Nephron (organoid): ENCODE measurements at regions not wholly inside any gene's neighbourhood (a gene's known extent, or its start where the extent isn't known, plus 50 kb on each side); places are given as distances from the start of the nearest gene placed in this dataset.

ENCODE experiments used
- H3K27ac Mint-ChIP-seq, 3 experiments: 2 replicates each; pipeline ENCODE4 v1.8.0; 2020; ENCODE audit warnings: mixed read lengths in 3 of 3, mild to moderate bottlenecking in 2 of 3, moderate library complexity in 1 of 3
- H3K27me3 Mint-ChIP-seq: 2 replicates; pipeline ENCODE4 v1.8.0; 2021; ENCODE audit warnings: low read depth, mild to moderate bottlenecking, moderate library complexity, mixed read lengths
- H3K36me3 Mint-ChIP-seq: 2 replicates; pipeline ENCODE4 v1.8.0; 2020; ENCODE audit warnings: low read depth, mixed read lengths
- H3K4me1 Mint-ChIP-seq: 2 replicates; pipeline ENCODE4 v1.8.0; 2020; ENCODE audit warnings: mixed read lengths
- H3K4me3 Mint-ChIP-seq, 3 experiments: 2 replicates each; pipeline ENCODE4 v1.8.0; 2020; ENCODE audit warnings: mild to moderate bottlenecking in 3 of 3, mixed read lengths in 3 of 3, moderate library complexity in 2 of 3
- H3K9me3 Mint-ChIP-seq: 2 replicates; pipeline ENCODE4 v1.8.0; 2020; ENCODE audit warnings: mixed read lengths
- CTCF ChIP-seq, 3 experiments: fragments of 200-600 bp; sonication (generic); IDR thresholded peaks; one replicate each; pipeline ENCODE4 v1.5.0; 2021; ENCODE audit warnings: antibody characterized with exemption in 3 of 3; ENCODE audit not compliant: unreplicated experiment in 3 of 3

GRCh38 chr4:14264437-14264836 is 636.9 kb upstream of the BOD1L1 start:
- H3K4me3 Mint-ChIP-seq = no peak overlapping the region
- no peaks in the 10 kb centered on the region for H3K4me1 Mint-ChIP-seq
- H3K9me3 Mint-ChIP-seq = no peaks in the 10 kb centered on the region
- H3K36me3 Mint-ChIP-seq = no peaks in the 10 kb centered on the region
- TF ChIP-seq CTCF (IDR thresholded peaks at IDR 0.05; ENCODE audit: unreplicated experiment in 3 of 3) = no peak
- no peaks in the 10 kb centered on the region for H3K27me3 Mint-ChIP-seq
- no peak overlapping the region for H3K27ac Mint-ChIP-seq

GRCh38 chr4:14265651-14266050 is 638.1 kb upstream of the BOD1L1 start:
- H3K4me3 Mint-ChIP-seq = no peak overlapping the region
- H3K9me3 Mint-ChIP-seq = no peaks in the 10 kb centered on the region
- no peaks in the 10 kb centered on the region for H3K36me3 Mint-ChIP-seq
- no peaks in the 10 kb centered on the region for H3K4me1 Mint-ChIP-seq
- no peaks in the 10 kb centered on the region for H3K27me3 Mint-ChIP-seq
- TF ChIP-seq CTCF (IDR thresholded peaks at IDR 0.05; ENCODE audit: unreplicated experiment in 3 of 3) = no peak
- no peak overlapping the region for H3K27ac Mint-ChIP-seq

GRCh38 chr4:14267373-14268060 is 640.0 kb upstream of the BOD1L1 start:
- no peaks in the 10 kb centered on the region for H3K9me3 Mint-ChIP-seq
- no peaks in the 10 kb centered on the region for H3K4me1 Mint-ChIP-seq
- no peak overlapping the region for H3K4me3 Mint-ChIP-seq
- no peaks in the 10 kb centered on the region for H3K27me3 Mint-ChIP-seq
- no peak overlapping the region for H3K27ac Mint-ChIP-seq
- no peaks in the 10 kb centered on the region for H3K36me3 Mint-ChIP-seq
- TF ChIP-seq CTCF (IDR thresholded peaks at IDR 0.05; ENCODE audit: unreplicated experiment in 3 of 3) = no peak

DNA sequence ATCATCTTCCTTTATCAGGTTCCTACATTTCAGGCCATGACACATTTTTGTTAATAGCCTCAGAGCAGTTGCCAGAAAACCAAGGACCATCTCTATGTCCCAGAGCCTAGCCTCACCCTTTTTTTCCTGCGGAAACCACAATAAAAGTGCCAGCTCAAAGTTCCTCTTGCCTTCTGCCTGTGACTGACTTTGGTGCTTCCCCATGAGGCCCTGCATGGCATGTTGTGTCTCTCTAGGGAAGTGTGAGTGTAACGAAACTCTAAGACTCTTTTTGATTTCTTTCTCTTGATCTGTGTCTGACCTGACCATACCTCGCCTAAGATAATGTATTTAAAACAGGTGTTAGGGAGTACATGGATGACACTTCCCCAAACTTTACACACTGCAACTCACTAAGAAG is 642.3 kb upstream of the BOD1L1 start:
- Mint-ChIP-seq H3K4me1 (no peaks in the 10 kb centered on the region), H3K36me3 (no peaks in the 10 kb centered on the region), H3K9me3 (no peaks in the 10 kb centered on the region), H3K27me3 (no peaks in the 10 kb centered on the region), H3K4me3 (no peak overlapping the region), H3K27ac (no peak overlapping the region)
- no peak for TF ChIP-seq CTCF (IDR thresholded peaks at IDR 0.05; ENCODE audit: unreplicated experiment in 3 of 3)

- H3K4me1 Mint-ChIP-seq = no peaks in the 10 kb centered on the region
These were observed 644.7 kb upstream of the BOD1L1 start for GRCh38 chr4:14272206-14272605.

More at GRCh38 chr4:14272206-14272605, 644.7 kb upstream of the BOD1L1 start:
- Mint-ChIP-seq H3K4me3 (no peak overlapping the region), H3K36me3 (no peaks in the 10 kb centered on the region), H3K27ac (no peak overlapping the region), H3K27me3 (no peaks in the 10 kb centered on the region), H3K9me3 (no peaks in the 10 kb centered on the region)
- no peak for TF ChIP-seq CTCF (IDR thresholded peaks at IDR 0.05; ENCODE audit: unreplicated experiment in 3 of 3)
